GM19025 (cell line): ENCODE measurements at regions not wholly inside any gene's neighbourhood (a gene's known extent, or its start where the extent isn't known, plus 50 kb on each side); places are given as distances from the start of the nearest gene placed in this dataset.
A peak's percentile ranks its signal among the peaks of the same experiment; 100 is the strongest.
"Not testable (repeated sequence)": the region's sequence is repeated elsewhere in the genome, so short reads cannot be mapped to it uniquely, and the experiment has no call there.

ENCODE experiments used
- ATAC-seq: cut with Tn5 transposase; IDR thresholded peaks from one replicate; pipeline ENCODE4 v1.9.1; 2021; ENCODE audit warnings: mild to moderate bottlenecking, low read depth, moderate library complexity; ENCODE audit not compliant: unreplicated experiment

DNA sequence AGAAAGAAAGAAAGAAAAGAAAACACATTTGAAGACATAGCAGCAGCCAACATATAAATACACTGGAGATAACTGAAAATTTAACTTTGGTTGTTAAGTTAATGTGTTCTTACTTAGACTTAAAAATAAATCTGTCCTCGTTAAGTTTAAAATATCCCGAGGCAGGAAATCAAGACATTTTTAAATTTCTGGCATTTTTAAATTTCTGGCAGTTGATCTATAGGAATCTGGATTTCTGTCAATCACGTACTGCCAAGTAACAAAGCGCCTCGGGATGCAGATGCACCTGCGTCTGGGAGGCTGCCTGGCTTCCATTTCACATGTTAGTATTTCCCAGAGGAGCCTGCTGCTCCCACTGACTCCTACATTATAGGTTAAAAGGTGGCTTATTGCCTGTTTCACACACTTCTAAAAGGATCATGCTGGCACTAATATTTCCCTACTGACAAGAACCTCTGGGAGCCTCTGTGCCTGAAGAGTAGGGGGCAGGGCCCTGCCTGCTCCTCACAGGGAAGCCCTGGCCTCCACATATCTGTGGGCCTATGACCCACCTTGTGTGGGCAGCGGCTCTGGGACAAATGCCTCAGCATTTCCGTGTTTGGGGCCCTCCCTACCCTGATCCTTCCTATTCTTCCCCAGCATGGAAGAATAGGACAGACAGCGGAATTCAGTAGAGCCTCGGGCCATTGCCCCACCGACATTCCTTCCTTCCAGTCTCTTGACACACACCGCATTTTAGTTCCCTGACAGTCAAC, 62.8 kb upstream of the ATP12A start:
- ATAC-seq = no peak

DNA sequence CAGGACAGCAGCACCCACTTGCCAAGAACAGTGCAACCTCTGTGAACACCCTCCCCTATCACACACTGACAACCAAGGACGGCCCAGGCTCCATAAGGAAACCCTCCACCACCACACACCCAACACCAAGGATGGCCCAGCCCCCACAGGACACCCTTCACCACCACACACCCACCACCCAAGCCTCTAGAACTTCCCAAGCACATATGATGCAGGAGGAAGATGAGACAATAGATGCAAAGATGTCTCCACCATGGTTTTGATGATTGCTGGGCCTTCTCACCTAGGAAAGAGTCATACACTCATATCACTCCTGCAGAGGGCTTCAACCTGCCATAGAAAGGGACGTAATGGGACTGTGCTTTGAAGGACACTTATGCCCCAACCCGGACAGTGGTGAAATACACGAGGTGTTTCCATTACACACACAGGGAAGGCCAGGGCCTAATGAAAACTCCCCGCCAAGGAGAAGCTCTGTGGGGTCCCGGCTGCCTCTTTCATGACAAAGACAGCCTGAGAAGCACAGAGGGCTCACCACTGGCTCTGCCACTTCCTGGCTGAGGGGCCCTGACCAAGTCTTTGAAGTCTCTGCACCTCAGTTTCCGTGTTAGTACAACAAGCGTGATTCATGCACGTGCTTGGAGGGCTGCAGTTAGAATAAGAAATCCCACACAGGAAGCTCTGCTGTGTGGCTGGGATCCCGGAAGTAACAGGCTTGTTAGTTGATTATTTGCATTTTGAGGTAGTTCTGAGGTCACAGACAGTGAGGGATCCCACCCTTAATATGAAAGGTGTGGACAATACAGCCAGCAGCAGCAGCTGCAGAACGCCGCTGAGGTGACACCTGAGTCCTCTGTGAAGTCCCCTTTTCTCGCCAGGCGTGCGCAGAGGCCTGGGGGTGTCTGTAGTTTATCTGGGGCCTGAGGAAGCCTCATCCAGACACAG, 61.9 kb upstream of the ATP12A start:
- peak; percentile 78 for ATAC-seq

DNA sequence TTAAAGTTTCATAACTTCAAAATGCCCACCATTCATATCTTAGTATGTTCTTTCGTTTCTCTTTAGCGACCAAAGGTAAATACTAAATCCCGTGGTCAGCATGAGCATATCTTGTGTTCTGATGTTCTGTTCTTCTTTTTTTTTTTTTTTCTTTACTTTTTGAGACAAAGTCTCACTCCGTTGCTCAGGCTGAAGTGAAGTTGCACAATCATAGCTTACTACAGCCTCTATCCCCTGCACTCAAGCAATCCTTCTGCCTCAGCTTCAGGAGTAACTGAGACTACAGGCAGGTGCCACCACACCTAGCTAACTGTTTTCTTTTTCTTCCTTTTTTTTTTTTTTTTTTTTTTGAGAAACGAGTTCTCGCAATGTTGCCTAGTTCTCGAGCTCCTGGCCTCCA, 60.9 kb upstream of the ATP12A start:
- ATAC-seq = no peak

DNA sequence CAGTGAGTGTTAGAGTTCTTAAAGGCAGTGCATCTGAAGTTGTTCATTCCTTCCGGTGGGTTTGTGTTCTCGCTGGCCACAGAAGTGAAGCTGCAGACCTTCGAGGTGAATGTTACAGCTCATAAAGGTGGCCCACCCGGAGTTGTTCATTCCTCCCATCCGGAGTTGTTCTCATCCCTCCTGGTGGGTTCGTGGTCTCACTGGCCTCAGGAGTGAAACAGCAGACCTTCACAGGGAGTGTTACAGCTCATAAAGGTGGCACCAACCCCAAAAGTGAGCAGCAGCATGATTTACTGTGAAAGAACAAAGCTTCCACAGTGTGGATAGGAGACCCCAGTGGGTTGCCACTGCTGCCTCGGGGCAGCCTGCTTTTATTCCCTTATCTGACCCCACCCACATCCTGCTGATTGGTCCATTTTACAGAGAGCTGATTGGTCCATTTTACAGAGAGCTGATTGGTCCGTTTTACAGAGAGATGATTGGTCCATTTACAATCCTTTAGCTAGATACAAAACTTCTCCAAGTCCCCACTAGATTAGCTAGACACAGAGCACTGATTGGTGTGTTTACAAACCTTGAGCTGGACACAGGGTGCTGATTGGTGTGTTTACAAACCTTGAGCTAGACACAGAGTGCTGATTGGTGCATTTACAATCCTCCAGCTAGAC, 57.6 kb upstream of the ATP12A start:
- not testable (repeated sequence) for ATAC-seq

GRCh38 chr13:24623149-24623665, 57.0 kb upstream of the ATP12A start:
- no peak for ATAC-seq

DNA sequence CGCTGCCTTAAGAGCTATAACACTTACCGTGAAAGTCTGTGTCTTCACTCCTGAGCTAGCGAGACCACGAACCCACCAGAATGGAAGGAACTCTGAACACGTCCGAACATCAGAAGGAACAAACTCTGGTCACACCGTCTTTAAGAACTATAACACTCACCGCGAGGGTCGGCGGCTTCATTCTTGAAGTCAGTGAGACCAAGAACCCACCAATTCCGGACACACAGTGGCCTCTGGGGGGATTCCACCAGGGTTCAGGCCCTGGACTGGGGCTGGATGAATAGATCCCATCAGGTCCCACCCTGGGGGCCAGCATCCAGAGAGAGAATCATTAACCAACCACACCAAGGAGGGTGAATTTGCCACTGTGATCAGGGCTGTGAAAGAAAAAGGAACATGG, 55.8 kb upstream of the ATP12A start:
- no peak for ATAC-seq

- ATAC-seq = no peak
Observed at GRCh38 chr13:24624801-24625231, 55.4 kb upstream of the ATP12A start.

DNA sequence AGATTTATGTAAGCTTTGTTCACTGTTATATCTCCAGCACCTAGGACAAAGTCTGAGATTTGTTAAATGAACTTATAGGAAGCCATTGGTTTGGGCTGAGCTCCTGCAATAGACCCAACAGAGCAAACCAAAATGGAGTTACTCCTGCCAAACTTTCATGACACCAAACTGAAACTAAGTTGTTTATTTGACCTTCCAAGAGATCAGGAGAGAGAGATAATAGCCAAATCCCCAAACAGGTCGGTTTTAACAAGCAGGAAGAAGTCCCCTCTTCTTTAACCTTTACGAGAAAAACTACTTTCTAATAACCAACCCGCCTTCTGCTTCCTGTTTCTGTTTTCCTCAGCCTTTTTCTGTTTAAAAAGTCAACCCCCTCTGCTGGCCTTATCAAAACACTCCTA, 54.9 kb upstream of the ATP12A start:
- ATAC-seq = peak; percentile 33

GRCh38 chr13:24625870-24626849, 54.0 kb upstream of the ATP12A start:
- ATAC-seq = peak; percentile 59

DNA sequence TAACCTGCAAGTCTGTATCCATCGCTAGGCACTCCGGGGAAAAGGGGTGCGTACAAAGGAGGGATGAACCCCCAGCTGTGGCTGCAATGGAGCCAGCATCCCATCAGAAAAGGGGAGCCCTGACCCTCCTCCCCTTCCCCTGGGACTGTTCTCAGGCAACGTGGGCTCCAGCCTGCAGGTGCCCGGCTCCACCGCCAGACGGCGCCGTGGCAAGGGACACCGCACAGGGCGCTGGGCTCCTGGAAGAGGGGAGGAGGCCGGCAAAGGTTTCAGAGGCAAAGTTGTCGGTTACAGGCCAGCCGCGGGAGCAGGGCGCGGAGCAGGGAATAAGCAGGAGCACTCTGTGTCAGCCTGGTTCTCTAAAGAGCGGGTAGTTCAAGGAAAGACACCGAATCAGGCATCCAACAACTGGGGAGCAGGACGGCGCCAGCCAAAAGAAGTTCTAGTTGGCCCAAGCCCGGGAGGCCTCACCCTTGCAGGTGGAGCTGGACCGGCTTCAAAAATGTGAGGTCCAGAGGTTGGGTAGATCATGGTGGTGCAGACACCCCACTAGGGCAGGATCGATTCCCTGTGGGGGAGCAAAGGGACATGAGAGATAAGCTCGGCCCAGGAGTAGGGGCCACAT, 53.0 kb upstream of the ATP12A start:
- no peak for ATAC-seq

DNA sequence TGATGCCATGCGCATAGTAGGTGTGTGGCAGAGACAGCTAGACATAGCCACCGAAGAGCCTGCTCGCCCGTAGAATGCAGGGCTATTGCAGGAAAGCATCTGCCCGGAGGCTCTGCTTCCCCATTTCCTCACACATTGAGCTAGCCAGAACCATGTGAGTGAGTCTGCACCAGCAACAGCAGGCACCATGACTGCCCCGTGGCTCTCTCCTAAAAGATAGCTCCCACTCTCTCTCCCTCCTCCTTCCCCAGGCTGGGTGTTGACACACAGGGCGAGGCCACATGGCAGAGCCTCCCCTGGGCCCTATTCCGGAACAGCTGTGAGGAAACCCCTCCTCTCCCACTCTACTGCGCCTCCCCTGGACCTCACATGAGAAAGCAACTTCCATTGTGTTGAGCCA, 52.3 kb upstream of the ATP12A start:
- ATAC-seq = no peak

DNA sequence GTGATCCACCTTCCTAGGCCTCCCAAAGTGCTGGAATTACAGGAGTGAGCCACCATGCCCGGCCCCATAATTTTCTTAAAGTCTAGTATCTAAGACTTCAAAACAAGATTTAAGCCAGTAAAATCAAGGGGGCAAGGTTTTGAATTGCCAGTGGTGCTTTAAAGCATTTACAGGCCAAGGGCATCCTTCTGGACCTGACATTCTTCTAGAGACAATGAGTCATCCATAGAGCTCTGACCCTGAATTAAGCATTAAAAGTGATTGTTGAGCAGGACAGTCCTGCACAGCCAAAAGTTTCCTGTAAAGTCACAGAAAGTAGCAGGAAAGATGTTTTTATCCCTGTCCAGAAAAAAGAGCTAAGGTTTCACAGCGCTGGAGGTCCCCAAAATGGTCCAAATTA, 50.9 kb upstream of the ATP12A start:
- no peak for ATAC-seq

DNA sequence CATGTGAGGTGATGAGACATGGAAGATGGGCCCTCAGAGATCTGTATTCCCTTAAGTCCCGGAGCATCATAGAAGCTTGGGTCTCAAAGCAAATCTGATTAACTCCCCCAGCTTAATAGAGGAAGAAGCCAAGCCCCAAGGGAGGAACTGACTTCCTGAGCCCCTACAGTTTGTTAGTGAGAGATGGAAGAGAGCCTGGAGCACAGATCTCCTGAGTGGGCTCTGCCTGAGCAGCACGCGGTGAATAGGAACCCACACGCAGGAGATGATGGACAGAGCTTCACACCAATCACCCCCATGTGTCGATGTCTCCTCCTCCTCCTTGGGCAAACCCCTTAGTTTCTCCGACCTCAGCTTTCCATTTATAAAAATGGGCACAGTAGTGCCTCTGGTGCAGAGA, 50.1 kb upstream of the ATP12A start:
- no peak for ATAC-seq
